ENCODE measurements at regions not wholly inside any gene's neighbourhood (a gene's known extent, or its start where the extent isn't known, plus 50 kb on each side); places are given as distances from the start of the nearest gene placed in this dataset.

DNA sequence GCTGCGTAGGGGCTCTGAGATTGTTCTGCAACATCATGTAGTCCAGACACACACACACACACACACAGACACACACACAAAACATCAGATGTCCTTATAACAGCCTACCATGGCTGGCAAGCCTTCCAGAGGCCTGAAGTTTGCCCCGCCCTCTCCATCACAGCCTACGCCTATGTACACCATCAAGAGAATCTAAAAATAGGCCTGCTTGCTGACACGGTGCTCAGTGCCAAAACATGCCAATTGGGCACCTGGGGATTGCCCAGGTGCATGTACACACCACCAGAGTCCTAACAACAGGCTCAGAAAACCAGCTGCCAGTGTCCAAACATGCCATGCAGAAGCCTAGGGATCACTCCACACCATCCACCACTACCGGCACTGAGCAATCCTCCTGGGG, 391.7 kb upstream of the SPTLC3 start:
- 82% methylated on average over 5 of the region's 5 CpGs; no CpG with 5 or more reads in 1 of the 2 experiments for WGBS, 2 experiments (ENCODE audit: extremely low coverage in 1 of 2, insufficient coverage in 1 of 2, insufficient read length in 1 of 2, insufficient replicate concordance in 2 of 2, low coverage in 1 of 2, low lambda C conversion rate in 2 of 2, missing lambda C conversion rate in 1 of 2)
- Histone ChIP-seq H3K23me2 (ENCODE audit: low read depth, low read length) (no peaks in the 10 kb centered on the region), H2BK15ac (ENCODE audit: low read length) (no peak overlapping the region), H3K4me3 (ENCODE audit: extremely low read depth in 1 of 4, insufficient read depth in 2 of 4, low read depth in 3 of 4, low read length in 4 of 4) (no peak overlapping the region), H4K5ac (ENCODE audit: insufficient read length, low read depth, low read length) (no peak overlapping the region), H4K91ac (replicated peaks; ENCODE audit: insufficient read length, low read length) (no peak overlapping the region), H2AFZ (ENCODE audit: low read length) (no peak overlapping the region), H3K27me3 (replicated peaks in 1 of 4; ENCODE audit: control insufficient read depth in 3 of 4, extremely low read depth in 1 of 4, insufficient read depth in 3 of 4, low read length in 3 of 4) (no peaks in the 10 kb centered on the region), H3K4ac (replicated peaks; ENCODE audit: insufficient read length, low read depth, low read length) (no peak overlapping the region), H3K4me1 (replicated peaks in 1 of 4; ENCODE audit: control insufficient read depth in 3 of 4, insufficient read depth in 4 of 4, low read length in 3 of 4) (no peaks in the 10 kb centered on the region), H3K18ac (ENCODE audit: extremely low read depth, low read length) (no peak overlapping the region), H2BK12ac (ENCODE audit: low read depth, low read length) (no peak overlapping the region), H4K8ac (ENCODE audit: extremely low read depth, insufficient read depth, low read length) (no peak overlapping the region), H3K27ac (ENCODE audit: low read depth, low read length) (no peak overlapping the region), H3K56ac (replicated peaks; ENCODE audit: insufficient read length, low read depth, low read length) (no peak overlapping the region), H3K79me1 (ENCODE audit: low read depth, low read length) (no peaks in the 10 kb centered on the region), H3K14ac (ENCODE audit: insufficient read length) (no peak overlapping the region), H2BK20ac (ENCODE audit: low read length) (no peak overlapping the region), H3K4me2 (ENCODE audit: insufficient read depth in 1 of 2, low read depth in 2 of 2, low read length in 2 of 2) (no peak overlapping the region), H2BK120ac (replicated peaks; ENCODE audit: low read depth, low read length) (no peak overlapping the region), H3K23ac (ENCODE audit: insufficient read length) (no peak overlapping the region), H3K9ac (replicated peaks in 1 of 4; ENCODE audit: extremely low read depth in 1 of 4, low read depth in 3 of 4, low read length in 3 of 4) (no peak overlapping the region), H3K79me2 (ENCODE audit: control insufficient read depth in 1 of 2, insufficient read depth in 2 of 2, low read length in 2 of 2) (no peaks in the 10 kb centered on the region), H3K36me3 (ENCODE audit: control insufficient read depth in 2 of 4, insufficient read depth in 4 of 4, low read length in 3 of 4) (no peaks in the 10 kb centered on the region), H4K20me1 (replicated peaks in 1 of 2; ENCODE audit: control insufficient read depth in 1 of 2, insufficient read depth in 2 of 2, low read length in 2 of 2) (no peaks in the 10 kb centered on the region), H2BK5ac (ENCODE audit: low read depth, low read length) (no peak overlapping the region), H2AK5ac (ENCODE audit: low read depth, low read length) (no peak overlapping the region), H3K9me3 (ENCODE audit: insufficient read depth in 2 of 2, low read depth in 1 of 2, low read length in 1 of 2) (no peaks in the 10 kb centered on the region)
- TF ChIP-seq KDM4A (IDR thresholded peaks at IDR 0.05; ENCODE audit: low read depth, low read length, severe bottlenecking) = no peak
- no peak for TF ChIP-seq RXRA (IDR thresholded peaks at IDR 0.05; ENCODE audit: insufficient read depth, low read depth, low read length)
- TF ChIP-seq, protein P1, sequence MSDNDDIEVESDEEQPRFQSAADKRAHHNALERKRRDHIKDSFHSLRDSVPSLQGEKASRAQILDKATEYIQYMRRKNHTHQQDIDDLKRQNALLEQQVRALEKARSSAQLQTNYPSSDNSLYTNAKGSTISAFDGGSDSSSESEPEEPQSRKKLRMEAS (IDR thresholded peaks at IDR 0.05) = no peak
- no peak for TF ChIP-seq JUN (IDR thresholded peaks at IDR 0.05; ENCODE audit: low read depth, low read length)
- TF ChIP-seq POU5F1 (IDR thresholded peaks at IDR 0.05; ENCODE audit: low read depth, low read length) = no peak
- TF ChIP-seq KDM1A (IDR thresholded peaks at IDR 0.05; ENCODE audit: borderline replicate concordance, low read length) = no peak
- TF ChIP-seq CBX5 (IDR thresholded peaks at IDR 0.05; ENCODE audit: low read depth, low read length) = no peak
- DNase-seq (ENCODE audit: low read depth in 1 of 2, low spot score in 2 of 2) = no peak
- CTCF ChIA-PET (ENCODE audit: partially characterized antibody) = no interaction called here
- POLR2A ChIA-PET (ENCODE audit: partially characterized antibody) = no interaction called here
- no peak for FAIRE-seq

Measured in H1 (cell line).